ENCODE measurements at regions not wholly inside any gene's neighbourhood (a gene's known extent, or its start where the extent isn't known, plus 50 kb on each side); places are given as distances from the start of the nearest gene placed in this dataset.

DNA sequence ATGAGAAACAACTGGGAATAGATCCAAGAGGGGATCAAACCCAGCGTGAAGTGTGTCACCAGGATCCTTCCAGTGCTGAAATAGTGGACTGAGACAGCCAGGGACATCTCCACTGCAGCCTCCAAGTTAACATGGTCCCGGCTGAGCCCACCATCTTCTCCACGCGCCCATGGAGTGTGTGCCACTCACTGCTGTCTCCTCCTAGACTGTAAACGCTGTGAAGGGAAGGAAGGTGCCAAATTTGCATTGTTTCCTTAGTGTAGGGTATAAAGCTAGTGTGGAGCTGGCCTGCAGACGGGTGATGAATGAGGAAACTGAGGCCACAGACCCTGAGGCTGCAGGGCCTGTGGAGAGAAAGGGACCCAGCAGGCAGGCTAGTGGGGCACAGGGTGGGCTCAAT is 183.6 kb downstream of the FOXD2 start:
- H3K36me3 Mint-ChIP-seq = no peaks in the 10 kb centered on the region
- H3K27me3 ChIP-seq (ENCODE audit: insufficient read depth, low read length, poor library complexity, severe bottlenecking) = no peaks in the 10 kb centered on the region
- H3K4me1 ChIP-seq (ENCODE audit: insufficient read depth, low read length) = no peaks in the 10 kb centered on the region
- CTCF ChIA-PET = no interaction called here
- H3K27me3 Mint-ChIP-seq = peaks cover 9 to 24% of the 10 kb centered on the region in 2 donors
- no peaks in the 10 kb centered on the region for H3K9me3 Mint-ChIP-seq
- H3K4me3 Mint-ChIP-seq = no peak overlapping the region
- no peak for DNase-seq
- H3K36me3 ChIP-seq (ENCODE audit: insufficient read depth, low read length) = no peaks in the 10 kb centered on the region
- H3K27ac ChIP-seq (ENCODE audit: low read depth, low read length) = no peak overlapping the region
- H3K9me3 ChIP-seq (ENCODE audit: low read length) = no peaks in the 10 kb centered on the region
- H3K27ac Mint-ChIP-seq = no peak overlapping the region
- POLR2A ChIA-PET = no interaction called here
- H3K4me3 ChIP-seq (ENCODE audit: low read length) = no peak overlapping the region
- H3K4me1 Mint-ChIP-seq = no peaks in the 10 kb centered on the region

DNA sequence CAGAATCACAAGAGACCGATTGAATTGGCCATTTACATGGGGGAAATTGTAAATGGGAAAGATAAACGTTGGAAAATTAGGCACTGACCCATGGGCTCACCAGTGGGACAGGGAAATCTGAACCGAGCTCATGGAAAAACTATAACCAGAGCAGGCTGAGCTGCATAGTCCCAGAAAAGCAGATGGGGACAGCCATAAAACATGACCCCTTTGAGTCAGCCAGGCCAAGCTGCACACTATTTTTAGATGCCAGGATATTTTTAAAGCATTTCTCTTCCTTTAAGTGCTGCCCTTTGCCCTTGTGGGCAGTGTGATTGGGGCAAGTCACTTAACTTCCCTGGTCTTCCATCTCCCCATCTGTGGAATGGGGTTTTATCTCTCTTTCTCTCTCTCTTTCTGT is 184.1 kb downstream of the FOXD2 start:
- H3K36me3 Mint-ChIP-seq = no peaks in the 10 kb centered on the region
- CTCF ChIA-PET = no interaction called here
- Histone ChIP-seq H3K27me3 (ENCODE audit: insufficient read depth, low read length, poor library complexity, severe bottlenecking) (no peaks in the 10 kb centered on the region), H3K36me3 (ENCODE audit: insufficient read depth, low read length) (no peaks in the 10 kb centered on the region), H3K4me1 (ENCODE audit: insufficient read depth, low read length) (no peaks in the 10 kb centered on the region), H3K9me3 (ENCODE audit: low read length) (no peaks in the 10 kb centered on the region), H3K27ac (ENCODE audit: low read depth, low read length) (no peak overlapping the region), H3K4me3 (ENCODE audit: low read length) (no peak overlapping the region)
- POLR2A ChIA-PET = no interaction called here
- H3K4me1 Mint-ChIP-seq = no peaks in the 10 kb centered on the region
- no peak overlapping the region for H3K27ac Mint-ChIP-seq
- no peaks in the 10 kb centered on the region for H3K9me3 Mint-ChIP-seq
- peaks cover 9 to 26% of the 10 kb centered on the region in 2 donors for H3K27me3 Mint-ChIP-seq
- no peak overlapping the region for H3K4me3 Mint-ChIP-seq
- no peak for DNase-seq

DNA sequence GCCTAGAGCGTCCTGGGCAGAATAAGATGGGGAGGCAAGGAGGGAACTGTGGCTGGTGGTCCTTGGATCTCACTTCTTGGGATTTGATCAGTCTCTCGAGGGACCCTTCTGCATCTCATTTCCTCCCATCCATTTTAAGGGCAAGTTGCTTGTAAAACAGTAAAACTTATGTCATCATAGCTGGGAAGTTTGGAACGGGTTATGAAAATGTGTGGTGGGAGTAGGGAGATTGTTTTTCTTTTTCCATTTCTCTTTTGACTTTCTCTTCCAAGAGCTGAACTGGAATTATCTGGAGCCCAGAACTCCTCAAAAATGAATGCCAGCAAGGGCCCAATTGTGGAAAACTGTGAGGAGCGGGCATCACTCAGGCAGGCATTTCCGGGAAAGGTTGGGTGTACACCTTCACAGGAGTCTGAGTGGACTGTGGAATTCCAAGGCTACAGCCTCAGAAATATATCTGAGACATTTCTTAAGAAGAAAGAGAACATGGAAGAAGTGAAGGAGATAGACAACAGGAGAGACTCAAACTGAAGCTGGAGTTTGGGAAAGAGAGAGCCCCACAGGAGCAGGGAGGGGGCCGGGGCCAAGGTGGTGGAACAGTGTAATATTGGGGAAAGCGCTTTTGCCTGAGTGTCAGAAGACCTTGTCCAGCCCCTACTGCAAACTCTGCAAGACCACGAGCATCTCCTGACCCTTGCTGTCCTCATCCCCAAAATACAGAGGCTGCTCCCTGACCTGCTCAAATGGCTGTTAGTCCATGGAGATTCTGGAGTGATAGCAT is 185.1 kb downstream of the FOXD2 start:
- ChIA-PET POLR2A (no interaction called here), CTCF (no interaction called here)
- Histone ChIP-seq H3K9me3 (ENCODE audit: low read length) (no peaks in the 10 kb centered on the region), H3K36me3 (ENCODE audit: insufficient read depth, low read length) (no peaks in the 10 kb centered on the region), H3K4me1 (ENCODE audit: insufficient read depth, low read length) (no peaks in the 10 kb centered on the region), H3K4me3 (ENCODE audit: low read length) (no peak overlapping the region), H3K27ac (ENCODE audit: low read depth, low read length) (no peak overlapping the region), H3K27me3 (ENCODE audit: insufficient read depth, low read length, poor library complexity, severe bottlenecking) (no peaks in the 10 kb centered on the region)
- no peaks in the 10 kb centered on the region for H3K4me1 Mint-ChIP-seq
- H3K4me3 Mint-ChIP-seq = no peak overlapping the region
- DNase-seq = no peak
- H3K9me3 Mint-ChIP-seq = no peaks in the 10 kb centered on the region
- peaks cover 6 to 27% of the 10 kb centered on the region in 2 donors for H3K27me3 Mint-ChIP-seq
- peak overlapping the region in 1 of 8 donors; percentile 6 for H3K27ac Mint-ChIP-seq
- H3K36me3 Mint-ChIP-seq = no peaks in the 10 kb centered on the region

DNA sequence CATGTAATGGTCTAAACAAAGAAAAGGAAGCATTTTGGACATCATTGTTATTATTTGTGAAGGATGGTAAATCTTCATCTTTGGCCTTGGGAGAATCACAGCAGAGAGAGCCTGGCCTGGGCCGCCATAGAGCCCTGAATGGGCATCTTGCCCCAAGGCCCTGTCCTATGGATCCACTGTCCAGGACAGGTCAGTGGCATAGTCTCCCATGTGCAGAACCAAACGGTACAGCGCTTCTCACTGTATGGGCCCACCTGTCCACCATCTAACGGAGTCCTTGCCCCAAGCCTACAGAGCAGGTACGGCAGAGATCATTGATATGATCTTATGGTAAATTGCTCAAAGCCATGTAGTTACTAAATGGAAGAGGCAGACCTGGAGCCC is 185.7 kb downstream of the FOXD2 start:
- Histone ChIP-seq H3K27me3 (ENCODE audit: insufficient read depth, low read length, poor library complexity, severe bottlenecking) (no peaks in the 10 kb centered on the region), H3K36me3 (ENCODE audit: insufficient read depth, low read length) (no peaks in the 10 kb centered on the region), H3K4me3 (ENCODE audit: low read length) (no peak overlapping the region), H3K4me1 (ENCODE audit: insufficient read depth, low read length) (no peaks in the 10 kb centered on the region), H3K9me3 (ENCODE audit: low read length) (no peaks in the 10 kb centered on the region), H3K27ac (ENCODE audit: low read depth, low read length) (no peak overlapping the region)
- Mint-ChIP-seq H3K4me1 (no peaks in the 10 kb centered on the region), H3K27ac (no peak overlapping the region), H3K4me3 (no peak overlapping the region), H3K36me3 (no peaks in the 10 kb centered on the region), H3K9me3 (no peaks in the 10 kb centered on the region), H3K27me3 (peaks cover 6 to 28% of the 10 kb centered on the region in 2 donors)
- ChIA-PET CTCF (no interaction called here), POLR2A (no interaction called here)
- no peak for DNase-seq

DNA sequence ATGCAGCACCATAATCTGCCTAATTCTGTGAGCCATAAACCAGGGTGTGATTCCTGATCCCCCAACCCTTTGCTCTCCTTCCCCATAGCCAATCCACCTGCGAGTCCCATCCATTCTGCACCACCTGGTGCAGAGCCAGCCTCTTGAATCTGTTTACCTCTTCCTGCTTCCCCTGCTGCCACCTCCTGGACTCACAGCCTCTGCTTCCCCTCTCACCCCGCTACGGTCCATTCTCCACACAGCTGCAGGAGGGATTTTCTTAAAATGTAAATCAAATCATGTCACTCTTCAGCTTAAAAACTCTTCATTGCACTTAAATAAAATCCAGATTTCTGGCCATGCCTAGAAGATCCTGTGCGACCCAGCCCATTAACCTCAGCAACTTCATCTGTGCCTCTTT is 186.7 kb downstream of the FOXD2 start:
- Mint-ChIP-seq H3K4me3 (no peak overlapping the region), H3K27ac (peak overlapping the region in 1 of 8 donors; percentile 10), H3K4me1 (no peaks in the 10 kb centered on the region), H3K9me3 (no peaks in the 10 kb centered on the region), H3K27me3 (peaks cover 9 to 32% of the 10 kb centered on the region in 2 donors), H3K36me3 (no peaks in the 10 kb centered on the region)
- H3K27me3 ChIP-seq (ENCODE audit: insufficient read depth, low read length, poor library complexity, severe bottlenecking) = no peaks in the 10 kb centered on the region
- H3K36me3 ChIP-seq (ENCODE audit: insufficient read depth, low read length) = no peaks in the 10 kb centered on the region
- H3K9me3 ChIP-seq (ENCODE audit: low read length) = no peaks in the 10 kb centered on the region
- POLR2A ChIA-PET = no interaction called here
- H3K4me3 ChIP-seq (ENCODE audit: low read length) = no peak overlapping the region
- H3K27ac ChIP-seq (ENCODE audit: low read depth, low read length) = no peak overlapping the region
- no peak for DNase-seq
- H3K4me1 ChIP-seq (ENCODE audit: insufficient read depth, low read length) = no peaks in the 10 kb centered on the region
- CTCF ChIA-PET = no interaction called here

DNA sequence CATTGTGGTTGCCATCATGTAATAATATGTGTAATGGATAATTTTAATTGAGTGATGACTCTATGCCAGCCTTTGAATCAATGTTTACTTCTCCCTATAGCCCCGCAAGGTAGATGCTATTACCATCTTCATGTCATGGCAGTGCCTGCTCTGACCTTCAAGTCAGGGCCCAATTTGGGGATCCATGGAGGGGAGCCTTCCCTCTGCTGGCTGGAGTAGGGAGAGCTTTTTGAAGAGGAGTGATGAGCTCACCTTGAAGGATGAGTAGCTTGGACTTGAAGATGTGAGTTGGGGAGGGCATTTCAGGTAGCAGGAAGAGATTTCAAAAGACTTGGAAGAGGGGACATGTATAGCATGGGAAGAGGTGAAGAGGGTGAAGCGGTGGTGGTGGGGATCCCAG is 189.2 kb downstream of the FOXD2 start:
- Mint-ChIP-seq H3K4me1 (no peaks in the 10 kb centered on the region), H3K36me3 (no peaks in the 10 kb centered on the region), H3K27ac (no peak overlapping the region), H3K9me3 (no peaks in the 10 kb centered on the region), H3K27me3 (peaks cover 16 to 41% of the 10 kb centered on the region in 2 donors), H3K4me3 (no peak overlapping the region)
- Histone ChIP-seq H3K4me1 (ENCODE audit: insufficient read depth, low read length) (no peaks in the 10 kb centered on the region), H3K36me3 (ENCODE audit: insufficient read depth, low read length) (no peaks in the 10 kb centered on the region), H3K9me3 (ENCODE audit: low read length) (no peaks in the 10 kb centered on the region), H3K27me3 (ENCODE audit: insufficient read depth, low read length, poor library complexity, severe bottlenecking) (no peaks in the 10 kb centered on the region), H3K4me3 (ENCODE audit: low read length) (no peak overlapping the region), H3K27ac (ENCODE audit: low read depth, low read length) (no peak overlapping the region)
- CTCF ChIA-PET = no interaction called here
- DNase-seq = no peak
- POLR2A ChIA-PET = no interaction called here

DNA sequence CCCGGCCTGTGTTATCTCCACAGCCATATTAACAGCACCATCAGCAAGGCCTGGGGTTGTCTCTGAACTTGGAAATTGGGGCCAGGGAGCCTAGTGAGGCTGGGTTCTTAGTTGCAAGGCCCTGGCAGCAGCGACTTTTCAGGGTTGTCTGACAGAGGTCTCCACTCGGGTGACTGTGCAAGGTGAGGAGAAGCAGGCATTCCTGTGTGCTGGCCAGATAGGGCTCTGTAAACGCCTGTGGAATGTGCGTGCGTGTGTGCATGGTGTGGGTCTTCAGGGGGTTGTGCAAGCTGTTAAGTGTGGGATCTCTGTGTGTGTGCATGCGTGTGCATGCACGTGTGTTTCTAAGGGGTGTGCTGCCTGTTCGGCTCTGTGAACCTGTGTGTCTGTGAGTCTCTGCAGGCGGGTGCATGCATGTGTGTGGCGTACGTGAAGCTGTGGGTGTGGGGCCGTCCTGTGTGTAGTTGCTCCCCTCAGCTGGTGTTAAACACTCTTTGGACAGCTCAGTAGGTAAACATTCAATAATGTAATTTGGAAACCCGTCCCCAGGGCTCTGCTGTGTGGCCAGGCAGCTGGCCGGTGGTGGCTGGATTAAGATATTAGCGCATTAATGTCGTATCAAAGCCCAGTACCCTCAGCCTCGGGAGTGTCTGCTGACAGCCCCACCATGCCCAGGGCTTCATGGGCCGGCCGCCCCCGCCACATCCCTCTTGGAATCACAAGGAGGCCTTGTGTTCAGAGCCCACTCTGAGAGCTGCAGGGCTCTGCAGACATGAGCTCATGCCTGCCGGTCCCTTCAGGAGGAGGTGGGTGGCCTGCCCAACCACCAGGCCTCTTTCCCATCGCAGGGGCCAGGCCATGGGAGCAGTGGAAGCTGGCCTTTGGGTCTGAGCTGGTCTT is 189.9 kb downstream of the FOXD2 start:
- Mint-ChIP-seq H3K27ac (no peak overlapping the region), H3K4me3 (no peak overlapping the region), H3K27me3 (peaks cover 16 to 45% of the 10 kb centered on the region in 2 donors), H3K9me3 (no peaks in the 10 kb centered on the region), H3K4me1 (no peaks in the 10 kb centered on the region), H3K36me3 (no peaks in the 10 kb centered on the region)
- no peak for DNase-seq
- Histone ChIP-seq H3K4me3 (ENCODE audit: low read length) (no peak overlapping the region), H3K27ac (ENCODE audit: low read depth, low read length) (no peak overlapping the region), H3K9me3 (ENCODE audit: low read length) (no peaks in the 10 kb centered on the region), H3K36me3 (ENCODE audit: insufficient read depth, low read length) (no peaks in the 10 kb centered on the region), H3K4me1 (ENCODE audit: insufficient read depth, low read length) (no peaks in the 10 kb centered on the region), H3K27me3 (ENCODE audit: insufficient read depth, low read length, poor library complexity, severe bottlenecking) (no peaks in the 10 kb centered on the region)
- ChIA-PET CTCF (no interaction called here), POLR2A (no interaction called here)

DNA sequence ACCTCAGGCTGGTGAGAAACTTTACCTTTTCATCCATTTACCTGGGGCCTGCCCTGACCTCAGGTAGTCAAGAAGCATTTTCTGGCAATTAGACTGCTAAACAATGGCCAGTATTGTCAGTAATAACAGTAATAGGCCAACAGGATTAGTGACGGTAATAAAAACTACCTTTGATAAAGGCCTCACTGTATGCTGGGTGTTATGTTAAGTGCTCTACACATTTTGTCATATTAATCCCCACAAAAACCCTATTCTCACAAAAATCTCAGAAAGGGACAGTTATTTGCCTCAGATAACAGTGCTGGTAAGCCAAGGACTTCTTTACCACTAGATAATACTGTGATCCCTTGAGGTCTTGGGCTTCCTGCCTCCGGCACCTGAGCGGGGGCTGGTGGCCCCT is 191.4 kb downstream of the FOXD2 start:
- Histone ChIP-seq H3K9me3 (ENCODE audit: low read length) (no peaks in the 10 kb centered on the region), H3K36me3 (ENCODE audit: insufficient read depth, low read length) (no peaks in the 10 kb centered on the region), H3K4me1 (ENCODE audit: insufficient read depth, low read length) (no peaks in the 10 kb centered on the region), H3K4me3 (ENCODE audit: low read length) (no peak overlapping the region), H3K27me3 (ENCODE audit: insufficient read depth, low read length, poor library complexity, severe bottlenecking) (no peaks in the 10 kb centered on the region), H3K27ac (ENCODE audit: low read depth, low read length) (no peak overlapping the region)
- ChIA-PET POLR2A (no interaction called here), CTCF (no interaction called here)
- DNase-seq = no peak
- H3K27ac Mint-ChIP-seq = no peak overlapping the region
- no peak overlapping the region for H3K4me3 Mint-ChIP-seq
- peaks cover 12 to 44% of the 10 kb centered on the region in 2 donors for H3K27me3 Mint-ChIP-seq
- no peaks in the 10 kb centered on the region for H3K36me3 Mint-ChIP-seq
- no peaks in the 10 kb centered on the region for H3K9me3 Mint-ChIP-seq
- H3K4me1 Mint-ChIP-seq = no peaks in the 10 kb centered on the region

Data from CD8-positive, alpha-beta memory T cell (primary cell).